ENCODE measurements at regions not wholly inside any gene's neighbourhood (a gene's known extent, or its start where the extent isn't known, plus 50 kb on each side); places are given as distances from the start of the nearest gene placed in this dataset.

- Histone ChIP-seq H3K36me3 (no peaks in the 10 kb centered on the region), H3K27ac (no peak overlapping the region), H3K4me1 (peaks cover 0 to 15% (median 0%) of the 10 kb centered on the region in 12 donors), H3K27me3 (peaks cover 0 to 8% (median 0%) of the 10 kb centered on the region in 9 donors), H3K9me3 (no peaks in the 10 kb centered on the region), H3K4me3 (no peak overlapping the region)
- no peak for TF ChIP-seq POLR2A (IDR thresholded peaks at IDR 0.05)
- TF ChIP-seq CTCF (IDR thresholded peaks at IDR 0.05): no peak
- ATAC-seq: no peak
- intact Hi-C loops (cut with DNase I): no loop called here
- DNase-seq: no peak
- WGBS, 4 donors: 76 to 80% (median 79%) methylated on average over 5 of the region's 5 CpGs
Measured at GRCh38 chr4:52195869-52196268, 144.8 kb downstream of the SPATA18 start.

GRCh38 chr4:52196606-52197130, 145.6 kb downstream of the SPATA18 start:
- 68 to 81% (median 76%) methylated on average over 1 of the region's 1 CpG for WGBS, 4 donors
- intact Hi-C loops (cut with DNase I): no loop called here
- TF ChIP-seq POLR2A (IDR thresholded peaks at IDR 0.05): no peak
- H3K27ac ChIP-seq: no peak overlapping the region
- no peaks in the 10 kb centered on the region for H3K36me3 ChIP-seq
- DNase-seq (no peak), ATAC-seq (no peak)
- no peak overlapping the region for H3K4me3 ChIP-seq
- no peaks in the 10 kb centered on the region for H3K9me3 ChIP-seq
- H3K27me3 ChIP-seq: peaks cover 0 to 8% (median 0%) of the 10 kb centered on the region in 9 donors
- peaks cover 0 to 15% (median 0%) of the 10 kb centered on the region in 12 donors for H3K4me1 ChIP-seq

GRCh38 chr4:52197306-52197705, 146.2 kb downstream of the SPATA18 start:
- 56 to 82% (median 61%) methylated on average over 2 of the region's 2 CpGs for WGBS, 4 donors
- no peak for ATAC-seq
- peaks cover 0 to 11% (median 0%) of the 10 kb centered on the region in 12 donors for H3K4me1 ChIP-seq
- no peaks in the 10 kb centered on the region for H3K9me3 ChIP-seq
- H3K27me3 ChIP-seq: peaks cover 0 to 8% (median 0%) of the 10 kb centered on the region in 9 donors
- intact Hi-C loops (cut with DNase I): no loop called here
- TF ChIP-seq POLR2A (IDR thresholded peaks at IDR 0.05): no peak
- TF ChIP-seq CTCF (IDR thresholded peaks at IDR 0.05): no peak
- no peak for DNase-seq
- no peak overlapping the region for H3K4me3 ChIP-seq
- no peaks in the 10 kb centered on the region for H3K36me3 ChIP-seq
- peak overlapping the region in 1 of 12 donors; percentile 11 for H3K27ac ChIP-seq

- Histone ChIP-seq H3K4me3 (no peak overlapping the region), H3K36me3 (no peaks in the 10 kb centered on the region), H3K9me3 (no peaks in the 10 kb centered on the region), H3K4me1 (peaks cover 0 to 3% (median 0%) of the 10 kb centered on the region in 12 donors), H3K27ac (no peak overlapping the region), H3K27me3 (peaks cover 0 to 8% (median 0%) of the 10 kb centered on the region in 9 donors)
- DNase-seq (no peak), ATAC-seq (peak in 1 of 4 donors; percentile 39)
- TF ChIP-seq POLR2A (IDR thresholded peaks at IDR 0.05) (no peak), CTCF (IDR thresholded peaks at IDR 0.05) (no peak)
- intact Hi-C loops (cut with DNase I): no loop called here
Measured at GRCh38 chr4:52198294-52198693, 147.2 kb downstream of the SPATA18 start.
